HCT116 (cell line): ENCODE measurements at regions not wholly inside any gene's neighbourhood (a gene's known extent, or its start where the extent isn't known, plus 50 kb on each side); places are given as distances from the start of the nearest gene placed in this dataset.

Source experiments
- ATAC-seq: fragments of 200-7000 bp; cut with Tn5 transposase; 2 replicates; pipeline ENCODE4 v1.9.1; 2020; ENCODE audit warnings: mild to moderate bottlenecking, moderate library complexity
- BruUV-seq: library from RNA; stranded (reverse); fragments of 400-500 nt; replicated peaks from 2 replicates; lab custom pipeline; 2021; lab: Mats Ljungman, UMichigan
- CTCF ChIA-PET: fragments of 300-600 bp; sonication (Branson Sonifier 250); formaldehyde crosslinking; loops from one replicate; lab custom pipeline; 2021; ENCODE audit warnings: antibody characterized with exemption; lab: Charles Lee
- POLR2A ChIA-PET: fragments of 300-600, 350-600 bp; sonication (Branson Sonifier 250); formaldehyde crosslinking; loops from one replicate; lab custom pipeline; 2021; ENCODE audit warnings: antibody characterized with exemption; lab: Charles Lee
- RAD21 ChIA-PET, 2 experiments: fragments of 300-600 bp; sonication (Branson Sonifier 250); formaldehyde crosslinking; loops; one replicate each; lab custom pipeline; 2023; ENCODE audit warnings: low total read pairs in 2 of 2; ENCODE audit not compliant: uncharacterized antibody in 2 of 2, unreplicated experiment in 2 of 2, low non-redundant PET in 1 of 2; lab: Charles Lee
- DNase-seq: peaks from one replicate; pipeline ENCODE4 v3.0.0-alpha.2; 2010; ENCODE audit warnings: low read depth, low spot score
- H2AFZ ChIP-seq: fragments of 200-600 bp; shearing (Covaris generic), sonication (generic); 2 replicates; pipeline ENCODE4 v1.6.1; 2017; ENCODE audit warnings: low read depth, mixed run types, mixed read lengths, antibody characterized with exemption, low read length; ENCODE audit not compliant: poor library complexity, severe bottlenecking
- H3K27ac ChIP-seq: 2 replicates; pipeline ENCODE4 v1.5.1; 2012; ENCODE audit warnings: low read depth, low read length
- H3K27me3 ChIP-seq: fragments of 200-600 bp; sonication (generic); 2 replicates; pipeline ENCODE4 v1.6.1; 2016; ENCODE audit warnings: mixed run types, low read length, mixed read lengths; ENCODE audit not compliant: insufficient read depth
- H3K36me3 ChIP-seq, 2 experiments: fragments of 200-500 bp in 1 of 2; fragments of 200-600 bp in 1 of 2; sonication (Bioruptor generic) in 1 of 2; sonication (generic) in 1 of 2; 2 replicates each; pipeline versions ENCODE4 v1.5.1 to v1.6.1; 2014 to 2016; ENCODE audit warnings: low read length in 2 of 2, inconsistent platforms in 1 of 2, mixed read lengths in 1 of 2, mixed run types in 1 of 2; ENCODE audit not compliant: insufficient read depth in 2 of 2, control insufficient read depth in 1 of 2
- H3K4me1 ChIP-seq, 2 experiments: fragments of 200-600 bp in 1 of 2; sonication (generic) in 1 of 2; 2 replicates each; pipeline versions ENCODE4 v1.5.1 to v1.6.1; 2012 to 2017; ENCODE audit warnings: low read length in 2 of 2, inconsistent platforms in 1 of 2, mild to moderate bottlenecking in 1 of 2, mixed read lengths in 1 of 2, mixed run types in 1 of 2, moderate library complexity in 1 of 2; ENCODE audit not compliant: insufficient read depth in 2 of 2, control insufficient read depth in 1 of 2
- H3K4me2 ChIP-seq: fragments of 200-600 bp; sonication (generic); 2 replicates; pipeline ENCODE4 v1.6.1; 2017; ENCODE audit warnings: mixed run types, low read length, mixed read lengths
- H3K4me3 ChIP-seq, 2 experiments: fragments of 200-600 bp in 1 of 2; sonication (generic) in 1 of 2; replicated peaks in 1 of 2; 2 replicates each; pipeline ENCODE4 v1.5.1; 2011 to 2016; ENCODE audit warnings: low read length in 2 of 2, control low read depth in 1 of 2, low read depth in 1 of 2, mild to moderate bottlenecking in 1 of 2, mixed read lengths in 1 of 2, mixed run types in 1 of 2
- H3K79me2 ChIP-seq: fragments of 200-600 bp; sonication (generic); 2 replicates; pipeline ENCODE4 v1.6.1; 2017; ENCODE audit warnings: mild to moderate bottlenecking, mixed run types, low read length, moderate library complexity, mixed read lengths; ENCODE audit not compliant: insufficient read depth
- H3K9ac ChIP-seq: fragments of 200-600 bp; sonication (generic); 2 replicates; pipeline ENCODE4 v1.6.1; 2016; ENCODE audit warnings: low read length, mixed read lengths
- H3K9me2 ChIP-seq: fragments of 200-600 bp; sonication (generic), shearing (Covaris generic); 2 replicates; pipeline ENCODE4 v1.6.1; 2017; ENCODE audit warnings: mixed run types, mild to moderate bottlenecking, moderate library complexity; ENCODE audit not compliant: insufficient read depth
- H3K9me3 ChIP-seq, 2 experiments: fragments of 200-500 bp in 1 of 2; fragments of 200-600 bp in 1 of 2; sonication (Bioruptor generic) in 1 of 2; sonication (generic) in 1 of 2; 2 replicates each; pipeline ENCODE4 v1.6.1; 2014 to 2017; ENCODE audit warnings: low read length in 2 of 2, mixed read lengths in 2 of 2, inconsistent platforms in 1 of 2, low read depth in 1 of 2, mild to moderate bottlenecking in 1 of 2, mixed run types in 1 of 2, moderate library complexity in 1 of 2; ENCODE audit not compliant: control insufficient read depth in 1 of 2, insufficient read depth in 1 of 2
- H4K20me1 ChIP-seq: fragments of 200-600 bp; sonication (generic), shearing (Covaris generic); 2 replicates; pipeline ENCODE4 v1.6.1; 2017; ENCODE audit warnings: mixed run types, mild to moderate bottlenecking, moderate library complexity; ENCODE audit not compliant: insufficient read depth
- ATF3 ChIP-seq: IDR thresholded peaks from 2 replicates; pipeline ENCODE4 v1.6.1; 2012
- MAX ChIP-seq: IDR thresholded peaks from 2 replicates; pipeline ENCODE4 v1.6.1; 2012
- POLR2A ChIP-seq: IDR thresholded peaks from 2 replicates; pipeline ENCODE4 v1.7.0; 2011; ENCODE audit warnings: borderline replicate concordance; ENCODE audit not compliant: insufficient read depth, insufficient read length; ENCODE audit errors: extremely low read depth
- YY1 ChIP-seq: IDR thresholded peaks from 2 replicates; pipeline ENCODE4 v1.6.1; 2011; ENCODE audit warnings: low read length, low read depth, moderate library complexity, mild to moderate bottlenecking; ENCODE audit not compliant: insufficient replicate concordance; ENCODE audit errors: extremely low read depth
- ZFX ChIP-seq: fragments of 450-650 bp; IDR thresholded peaks from 2 replicates; pipeline ENCODE4 v1.6.1; 2017
- ZNF274 ChIP-seq: fragments of 200-500 bp; sonication (Bioruptor generic); IDR thresholded peaks from 2 replicates; pipeline ENCODE4 v1.6.1; 2014; ENCODE audit warnings: mild to moderate bottlenecking, low read depth, low read length, inconsistent platforms
- intact Hi-C: fragments of 100-400 bp; cut with micrococcal nuclease; formaldehyde crosslinking; loops from 2 replicates; pipeline ENCODE4 v1.10.0; 2022
- TF ChIP-seq, protein P1 (sequence below), 3 experiments: fragments of 200-600 bp in 1 of 3; sonication (generic) in 1 of 3; IDR thresholded peaks in 2 of 3; conservative IDR thresholded peaks in 1 of 3; 2 replicates each; pipeline ENCODE4 v1.5.1; 2012 to 2017; ENCODE audit warnings: low read depth in 2 of 3, low read length in 2 of 3, antibody characterized with exemption in 1 of 3, borderline replicate concordance in 1 of 3, control low read depth in 1 of 3, mild to moderate bottlenecking in 1 of 3, mixed read lengths in 1 of 3, mixed run types in 1 of 3, moderate library complexity in 1 of 3; ENCODE audit not compliant: insufficient read depth in 1 of 3

- ChIA-PET CTCF (interaction anchor here (1.0 to 1.2 kb wide), 3 partner anchors 14 to 17 kb away, joined by 3 to 9 read pairs (median 3); no protein-coding TSS in a partner anchor), POLR2A (no interaction called here), RAD21 (interaction anchor here in 1 of 2 experiments (0.6 kb wide), 2 partner anchors 128 to 419 kb away, joined by 3 read pairs; no protein-coding TSS in a partner anchor)
- no TSS peak for BruUV-seq
- intact Hi-C loops, result no loop called here
- no peaks in the 10 kb centered on the region for H3K79me2 ChIP-seq
- H4K20me1 ChIP-seq, result no peaks in the 10 kb centered on the region
- no peak overlapping the region for H3K9ac ChIP-seq
- TF ChIP-seq YY1 (no peak), ZFX (no peak), ZNF274 (no peak)
- TF ChIP-seq, protein P1, sequence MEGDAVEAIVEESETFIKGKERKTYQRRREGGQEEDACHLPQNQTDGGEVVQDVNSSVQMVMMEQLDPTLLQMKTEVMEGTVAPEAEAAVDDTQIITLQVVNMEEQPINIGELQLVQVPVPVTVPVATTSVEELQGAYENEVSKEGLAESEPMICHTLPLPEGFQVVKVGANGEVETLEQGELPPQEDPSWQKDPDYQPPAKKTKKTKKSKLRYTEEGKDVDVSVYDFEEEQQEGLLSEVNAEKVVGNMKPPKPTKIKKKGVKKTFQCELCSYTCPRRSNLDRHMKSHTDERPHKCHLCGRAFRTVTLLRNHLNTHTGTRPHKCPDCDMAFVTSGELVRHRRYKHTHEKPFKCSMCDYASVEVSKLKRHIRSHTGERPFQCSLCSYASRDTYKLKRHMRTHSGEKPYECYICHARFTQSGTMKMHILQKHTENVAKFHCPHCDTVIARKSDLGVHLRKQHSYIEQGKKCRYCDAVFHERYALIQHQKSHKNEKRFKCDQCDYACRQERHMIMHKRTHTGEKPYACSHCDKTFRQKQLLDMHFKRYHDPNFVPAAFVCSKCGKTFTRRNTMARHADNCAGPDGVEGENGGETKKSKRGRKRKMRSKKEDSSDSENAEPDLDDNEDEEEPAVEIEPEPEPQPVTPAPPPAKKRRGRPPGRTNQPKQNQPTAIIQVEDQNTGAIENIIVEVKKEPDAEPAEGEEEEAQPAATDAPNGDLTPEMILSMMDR (IDR thresholded peaks at IDR 0.05 in 2 of 3, conservative IDR thresholded peaks at IDR 0.05 in 1 of 3; ENCODE audit: borderline replicate concordance in 1 of 3, insufficient read depth in 1 of 3, low read depth in 2 of 3, low read length in 2 of 3), result peak in 2 of 3 experiments; percentile 47 to 51; a peak in 4 of 6 replicates
- peak; percentile 84 for ATAC-seq
- H3K36me3 ChIP-seq, result no peaks in the 10 kb centered on the region
- DNase-seq, result peak; percentile 8
- no peaks in the 10 kb centered on the region for H3K9me3 ChIP-seq
- no peaks in the 10 kb centered on the region for H3K9me2 ChIP-seq
- H3K4me2 ChIP-seq, result no peak overlapping the region
- H3K27ac ChIP-seq, result no peak overlapping the region
- H3K4me1 ChIP-seq, result no peaks in the 10 kb centered on the region
- H3K27me3 ChIP-seq, result no peaks in the 10 kb centered on the region
- H2AFZ ChIP-seq, result no peak overlapping the region
- H3K4me3 ChIP-seq, result no peak overlapping the region
These were observed 1023.0 kb upstream of the ATXN7L3B start for GRCh38 chr12:73514672-73515071.

GRCh38 chr12:73517859-73518258 is 1019.8 kb upstream of the ATXN7L3B start:
- Histone ChIP-seq H3K27ac (no peak overlapping the region), H3K4me1 (no peaks in the 10 kb centered on the region), H3K4me2 (no peak overlapping the region), H3K9me3 (no peaks in the 10 kb centered on the region), H3K27me3 (no peaks in the 10 kb centered on the region), H3K9ac (no peak overlapping the region), H3K79me2 (no peaks in the 10 kb centered on the region), H2AFZ (no peak overlapping the region), H4K20me1 (no peaks in the 10 kb centered on the region)
- no peak for ATAC-seq
- ChIA-PET RAD21 (no interaction called here), CTCF (no interaction called here), POLR2A (no interaction called here)
- intact Hi-C loops, result no loop called here
- no peak for DNase-seq
- TF ChIP-seq MAX, result no peak
- TF ChIP-seq POLR2A, result no peak
- TF ChIP-seq ATF3, result no peak
- TF ChIP-seq, all 23 proteins: peak for 0
- Histone ChIP-seq H3K4me3 (no peak overlapping the region), H3K9me2 (no peaks in the 10 kb centered on the region), H3K36me3 (no peaks in the 10 kb centered on the region)
- no TSS peak for BruUV-seq
